IPS-15b (cell line): ENCODE measurements at regions not wholly inside any gene's neighbourhood (a gene's known extent, or its start where the extent isn't known, plus 50 kb on each side); places are given as distances from the start of the nearest gene placed in this dataset.
A peak's percentile ranks its signal among the peaks of the same experiment; 100 is the strongest.
"Not testable (repeated sequence)": the region's sequence is repeated elsewhere in the genome, so short reads cannot be mapped to it uniquely, and the experiment has no call there.

Experiments
- H3K27me3 ChIP-seq: one replicate; pipeline ENCODE4 v1.6.1; 2013; ENCODE audit warnings: low read length; ENCODE audit not compliant: control insufficient read depth, insufficient read depth
- H3K36me3 ChIP-seq: one replicate; pipeline ENCODE4 v1.6.1; 2013; ENCODE audit warnings: low read length; ENCODE audit not compliant: control insufficient read depth, insufficient read depth
- H3K4me1 ChIP-seq: one replicate; pipeline ENCODE4 v1.6.1; 2013; ENCODE audit warnings: mild to moderate bottlenecking, low read length; ENCODE audit not compliant: control insufficient read depth, insufficient read depth
- H3K4me3 ChIP-seq: one replicate; pipeline ENCODE4 v1.5.1; 2013; ENCODE audit warnings: low read depth, low read length
- H3K9ac ChIP-seq: one replicate; pipeline ENCODE4 v1.6.1; 2013; ENCODE audit warnings: low read depth, mild to moderate bottlenecking, low read length
- H3K9me3 ChIP-seq: one replicate; pipeline ENCODE4 v1.6.1; 2013; ENCODE audit warnings: mild to moderate bottlenecking, low read length; ENCODE audit not compliant: control insufficient read depth, insufficient read depth

DNA sequence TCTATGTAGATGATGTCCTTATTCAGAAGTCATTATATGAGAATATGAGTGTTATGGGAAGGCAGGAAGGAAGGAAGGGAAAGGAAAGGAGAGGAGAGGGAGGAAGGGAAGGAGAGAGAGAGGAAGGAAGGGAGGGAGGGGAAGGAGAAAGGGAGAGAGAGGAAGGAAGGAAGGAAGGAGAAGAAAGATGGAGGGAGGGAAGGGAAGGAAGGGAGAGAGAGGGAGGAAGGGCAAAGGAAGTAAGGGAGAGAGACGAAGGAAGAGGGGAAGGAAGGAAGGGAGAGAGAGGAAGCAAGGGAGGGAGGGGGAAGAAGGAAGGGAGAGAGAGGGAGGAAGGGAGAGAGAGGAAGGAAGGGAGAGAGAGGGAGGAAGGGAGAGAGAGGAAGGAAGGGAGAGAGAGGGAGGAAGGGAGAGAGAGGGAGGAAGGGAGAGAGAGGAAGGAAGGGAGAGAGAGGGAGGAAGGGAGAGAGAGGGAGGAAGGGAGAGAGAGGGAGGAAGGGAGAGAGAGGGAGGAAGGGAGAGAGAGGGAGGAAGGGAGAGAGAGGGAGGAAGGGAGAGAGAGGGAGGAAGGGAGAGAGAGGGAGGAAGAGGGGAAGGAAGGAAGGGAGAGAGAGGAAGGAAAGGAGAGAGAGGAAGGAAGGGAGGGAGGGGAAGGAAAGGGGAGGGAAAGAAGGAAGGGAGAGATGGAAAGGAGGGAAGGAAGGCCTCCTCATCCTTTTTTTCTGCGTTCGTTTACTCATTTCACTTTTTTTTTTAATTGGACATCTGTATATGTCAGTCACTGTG lies 103.0 kb upstream of the RBFOX1 start:
- not testable (repeated sequence) for H3K36me3 ChIP-seq, H3K9ac ChIP-seq, H3K9me3 ChIP-seq, H3K27me3 ChIP-seq, H3K4me3 ChIP-seq
- peaks cover 13% of the 10 kb centered on the region for H3K4me1 ChIP-seq

GRCh38 chr16:7227229-7227721 lies 105.4 kb upstream of the RBFOX1 start:
- peaks cover 13% of the 10 kb centered on the region for H3K4me1 ChIP-seq
- H3K9me3 ChIP-seq: no peaks in the 10 kb centered on the region
- no peaks in the 10 kb centered on the region for H3K36me3 ChIP-seq
- H3K9ac ChIP-seq: no peak overlapping the region
- peak overlapping the region; percentile 40 for H3K4me3 ChIP-seq
- H3K27me3 ChIP-seq: no peaks in the 10 kb centered on the region

- Histone ChIP-seq H3K27me3 (no peaks in the 10 kb centered on the region), H3K4me3 (no peak overlapping the region), H3K4me1 (peaks cover 11% of the 10 kb centered on the region), H3K9ac (no peak overlapping the region), H3K36me3 (no peaks in the 10 kb centered on the region), H3K9me3 (no peaks in the 10 kb centered on the region)
These were observed 111.5 kb upstream of the RBFOX1 start for GRCh38 chr16:7221157-7221556.

GRCh38 chr16:7218936-7219335 lies 113.7 kb upstream of the RBFOX1 start:
- H3K9ac ChIP-seq: no peak overlapping the region
- no peak overlapping the region for H3K4me3 ChIP-seq
- H3K4me1 ChIP-seq: peaks cover 11% of the 10 kb centered on the region
- H3K36me3 ChIP-seq: no peaks in the 10 kb centered on the region
- H3K27me3 ChIP-seq: no peaks in the 10 kb centered on the region
- no peaks in the 10 kb centered on the region for H3K9me3 ChIP-seq

GRCh38 chr16:7217797-7218196 lies 114.8 kb upstream of the RBFOX1 start:
- H3K9me3 ChIP-seq: no peaks in the 10 kb centered on the region
- peaks cover 11% of the 10 kb centered on the region for H3K4me1 ChIP-seq
- H3K9ac ChIP-seq: no peak overlapping the region
- no peak overlapping the region for H3K4me3 ChIP-seq
- H3K36me3 ChIP-seq: no peaks in the 10 kb centered on the region
- no peaks in the 10 kb centered on the region for H3K27me3 ChIP-seq

- Histone ChIP-seq H3K27me3 (no peaks in the 10 kb centered on the region), H3K4me3 (no peak overlapping the region)
These were observed 115.9 kb upstream of the RBFOX1 start for GRCh38 chr16:7216719-7217118.

DNA sequence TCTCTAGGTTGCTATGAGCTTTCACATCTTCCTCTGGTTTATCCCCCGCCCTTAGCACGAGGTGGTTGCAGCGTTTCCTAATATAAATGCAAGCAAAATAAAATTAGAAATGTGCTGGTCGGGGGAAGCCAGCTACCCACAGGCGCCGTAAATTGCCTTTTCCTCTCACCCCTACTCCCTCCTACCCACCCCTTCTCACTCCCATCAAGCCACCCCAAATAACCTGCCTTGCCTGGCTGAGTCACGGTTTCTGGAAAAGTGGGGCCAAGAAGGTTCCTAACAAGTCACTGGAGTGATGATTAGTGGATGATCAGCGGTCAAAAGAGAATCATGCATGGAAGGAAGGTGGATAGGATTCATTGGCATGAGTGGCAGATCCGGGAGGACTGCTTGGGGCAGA lies 120.9 kb upstream of the RBFOX1 start:
- Histone ChIP-seq H3K9me3 (no peaks in the 10 kb centered on the region), H3K9ac (no peak overlapping the region), H3K36me3 (no peaks in the 10 kb centered on the region), H3K27me3 (no peaks in the 10 kb centered on the region), H3K4me1 (no peaks in the 10 kb centered on the region), H3K4me3 (no peak overlapping the region)

More at GRCh38 chr16:7216719-7217118, 115.9 kb upstream of the RBFOX1 start:
- Histone ChIP-seq H3K9ac (no peak overlapping the region), H3K9me3 (no peaks in the 10 kb centered on the region), H3K4me1 (peaks cover 11% of the 10 kb centered on the region), H3K36me3 (no peaks in the 10 kb centered on the region)

- Histone ChIP-seq H3K27me3 (no peaks in the 10 kb centered on the region), H3K9me3 (no peaks in the 10 kb centered on the region), H3K4me1 (no peaks in the 10 kb centered on the region), H3K9ac (no peak overlapping the region), H3K4me3 (no peak overlapping the region), H3K36me3 (no peaks in the 10 kb centered on the region)
These were observed 123.0 kb upstream of the RBFOX1 start for GRCh38 chr16:7209598-7209997.

DNA sequence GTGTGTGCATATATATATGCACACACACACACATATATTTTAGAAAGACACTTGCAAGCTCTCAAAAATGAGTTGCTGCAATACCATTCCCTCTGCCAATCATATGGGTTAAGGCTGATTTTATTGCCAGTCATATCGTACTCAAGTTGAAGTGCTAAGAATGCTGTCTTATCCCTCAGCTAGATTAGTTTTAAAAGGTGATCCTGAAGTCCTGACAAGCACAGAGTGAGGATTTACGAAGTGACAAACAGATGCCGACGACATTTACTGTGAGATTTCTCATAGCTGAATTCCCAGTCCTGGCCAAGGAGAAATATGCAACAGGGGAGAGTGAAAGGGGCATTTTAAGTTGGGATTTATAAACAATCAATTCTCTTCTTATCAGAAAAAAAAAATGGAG lies 126.2 kb upstream of the RBFOX1 start:
- no peaks in the 10 kb centered on the region for H3K9me3 ChIP-seq
- H3K9ac ChIP-seq: no peak overlapping the region
- H3K4me3 ChIP-seq: no peak overlapping the region
- H3K4me1 ChIP-seq: no peaks in the 10 kb centered on the region
- no peaks in the 10 kb centered on the region for H3K36me3 ChIP-seq
- H3K27me3 ChIP-seq: no peaks in the 10 kb centered on the region

DNA sequence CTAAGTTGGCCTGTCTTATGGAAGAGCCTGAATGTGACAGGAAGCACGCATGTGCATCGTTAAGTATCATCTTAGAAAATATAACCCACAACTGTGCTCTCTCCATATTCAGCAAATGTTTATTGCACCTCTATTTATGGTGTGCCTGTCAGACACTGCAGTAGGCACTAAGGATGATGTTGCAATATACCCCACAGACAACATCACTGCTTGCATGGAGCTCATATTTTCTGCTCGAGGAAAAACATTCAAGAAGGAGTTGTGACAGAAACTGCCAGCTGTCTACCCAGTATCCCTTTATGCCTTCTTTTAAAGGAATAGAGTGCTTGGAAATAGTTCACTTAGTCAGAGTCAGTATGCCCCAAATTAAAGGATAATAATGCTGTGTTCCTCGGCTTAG lies 132.3 kb upstream of the RBFOX1 start:
- Histone ChIP-seq H3K4me3 (no peak overlapping the region), H3K9ac (no peak overlapping the region), H3K27me3 (no peaks in the 10 kb centered on the region), H3K4me1 (no peaks in the 10 kb centered on the region), H3K36me3 (no peaks in the 10 kb centered on the region), H3K9me3 (no peaks in the 10 kb centered on the region)

- Histone ChIP-seq H3K9ac (no peak overlapping the region), H3K27me3 (no peaks in the 10 kb centered on the region), H3K9me3 (no peaks in the 10 kb centered on the region), H3K4me3 (no peak overlapping the region), H3K36me3 (no peaks in the 10 kb centered on the region), H3K4me1 (peaks cover 2% of the 10 kb centered on the region)
These were observed 147.0 kb upstream of the RBFOX1 start for GRCh38 chr16:7185689-7186088.

GRCh38 chr16:7185165-7185564 lies 147.5 kb upstream of the RBFOX1 start:
- H3K9ac ChIP-seq: no peak overlapping the region
- peaks cover 2% of the 10 kb centered on the region for H3K4me1 ChIP-seq
- H3K9me3 ChIP-seq: no peaks in the 10 kb centered on the region
- no peaks in the 10 kb centered on the region for H3K27me3 ChIP-seq
- H3K4me3 ChIP-seq: no peak overlapping the region
- no peaks in the 10 kb centered on the region for H3K36me3 ChIP-seq
